Keratinocyte (primary cell): ENCODE measurements at regions not wholly inside any gene's neighbourhood (a gene's known extent, or its start where the extent isn't known, plus 50 kb on each side); places are given as distances from the start of the nearest gene placed in this dataset.

Experiments
- DNase-seq: peaks from one replicate; pipeline ENCODE4 v3.0.0-alpha.2; 2011; ENCODE audit warnings: low read depth, missing footprints, low spot score
- FAIRE-seq: peaks from 2 replicates; lab custom pipeline; 2011; peaks lifted over from hg19 to GRCh38; lab: Jason Lieb, UNC
- H2AFZ ChIP-seq: 2 replicates; pipeline ENCODE4 v1.6.0; 2012; ENCODE audit warnings: low read length, control low read depth, inconsistent platforms; ENCODE audit not compliant: control insufficient read depth
- H3K27ac ChIP-seq: 2 replicates; pipeline ENCODE4 v1.5.1; 2011; ENCODE audit warnings: low read length; ENCODE audit not compliant: control insufficient read depth, insufficient read depth
- H3K27me3 ChIP-seq: 3 replicates; pipeline ENCODE4 v1.6.0; 2011; ENCODE audit warnings: low read length; ENCODE audit not compliant: control insufficient read depth, insufficient read depth; ENCODE audit errors: extremely low read depth
- H3K36me3 ChIP-seq, 2 experiments: 2 replicates in 1 of 2; 3 replicates in 1 of 2; pipeline ENCODE4 v1.5.1; 2011; ENCODE audit warnings: low read length in 2 of 2, mild to moderate bottlenecking in 1 of 2; ENCODE audit not compliant: control insufficient read depth in 2 of 2, insufficient read depth in 2 of 2; ENCODE audit errors: extremely low read depth in 1 of 2
- H3K4me1 ChIP-seq: 3 replicates; pipeline ENCODE4 v1.5.1; 2011; ENCODE audit warnings: low read length; ENCODE audit not compliant: control insufficient read depth, insufficient read depth; ENCODE audit errors: extremely low read depth
- H3K4me2 ChIP-seq: 3 replicates; pipeline ENCODE4 v1.6.0; 2011; ENCODE audit warnings: low read depth, low read length; ENCODE audit not compliant: control insufficient read depth, insufficient read depth; ENCODE audit errors: extremely low read depth
- H3K4me3 ChIP-seq, 3 experiments: fragments of 200-600 bp in 1 of 3; sonication (generic) in 1 of 3; 2 replicates in 2 of 3; 3 replicates in 1 of 3; pipeline ENCODE4 v1.5.1; 2011 to 2016; ENCODE audit warnings: low read length in 3 of 3, mild to moderate bottlenecking in 3 of 3, control low read depth in 2 of 3, inconsistent platforms in 1 of 3, low read depth in 1 of 3, mixed read lengths in 1 of 3, mixed run types in 1 of 3, moderate library complexity in 1 of 3; ENCODE audit not compliant: control insufficient read depth in 2 of 3, insufficient read depth in 2 of 3; ENCODE audit errors: extremely low read depth in 1 of 3
- H3K79me2 ChIP-seq: 2 replicates; pipeline ENCODE4 v1.6.0; 2012; ENCODE audit warnings: low read length; ENCODE audit not compliant: control insufficient read depth, insufficient read depth
- H3K9ac ChIP-seq: 3 replicates; pipeline ENCODE4 v1.6.0; 2011; ENCODE audit warnings: low read length; ENCODE audit not compliant: control insufficient read depth, insufficient read depth; ENCODE audit errors: extremely low read depth
- H3K9me1 ChIP-seq: 3 replicates; pipeline ENCODE4 v1.6.0; 2011; ENCODE audit warnings: low read length; ENCODE audit not compliant: control insufficient read depth, insufficient read depth; ENCODE audit errors: extremely low read depth
- H3K9me3 ChIP-seq: 2 replicates; pipeline ENCODE4 v1.5.1; 2012; ENCODE audit warnings: low read depth, low read length; ENCODE audit not compliant: control insufficient read depth
- H4K20me1 ChIP-seq: 3 replicates; pipeline ENCODE4 v1.6.0; 2011; ENCODE audit warnings: low read length; ENCODE audit not compliant: control insufficient read depth, insufficient read depth; ENCODE audit errors: extremely low read depth
- EZH2 ChIP-seq: IDR thresholded peaks from one replicate; pipeline ENCODE4 v1.6.1; 2012; ENCODE audit warnings: inconsistent platforms, mild to moderate bottlenecking, low read length, moderate library complexity
- dilution Hi-C: fragments of 300-500 bp; cut with MboI; formaldehyde crosslinking; loops from one replicate; pipeline ENCODE4 v1.7.0; 2020; ENCODE audit warnings: low sequenced_read_pairs; ENCODE audit not compliant: extremely low pct_ligation_motif_present
- TF ChIP-seq, protein P1 (sequence below), 3 experiments: IDR thresholded peaks in 1 of 3; conservative IDR thresholded peaks in 1 of 3; optimal IDR thresholded peaks in 1 of 3; 2 replicates in 2 of 3; 3 replicates in 1 of 3; pipeline versions ENCODE3 to v1.5.1; 2011; ENCODE audit warnings: low read length in 3 of 3, mild to moderate bottlenecking in 3 of 3, moderate library complexity in 2 of 3, control low read depth in 1 of 3, inconsistent platforms in 1 of 3; ENCODE audit not compliant: insufficient read depth in 2 of 3; ENCODE audit errors: extremely low read depth in 1 of 3

DNA sequence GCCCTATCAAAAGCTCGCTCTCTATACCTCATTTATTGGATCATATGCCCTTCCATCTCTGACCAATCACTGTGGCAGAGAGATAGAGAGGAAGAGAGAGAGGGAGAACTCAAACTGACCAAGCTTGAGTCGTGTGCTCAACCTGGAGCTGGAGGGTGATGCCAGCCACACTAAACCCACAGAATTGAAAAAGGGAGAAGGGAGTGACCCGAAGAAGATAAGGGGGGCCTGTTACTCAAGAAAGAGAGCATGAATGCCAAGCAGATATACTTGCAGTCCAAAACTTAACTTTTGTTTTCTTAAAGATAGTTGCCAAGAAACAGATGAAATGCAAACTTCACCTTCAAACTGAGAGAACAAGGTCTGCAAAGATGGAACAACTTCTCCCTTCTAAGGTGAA, 112.7 kb downstream of the BTG1 start:
- FAIRE-seq (no peak), DNase-seq (no peak)
- Histone ChIP-seq H3K4me1 (peaks cover 34% of the 10 kb centered on the region), H3K27ac (no peak overlapping the region), H3K9me1 (no peaks in the 10 kb centered on the region), H2AFZ (no peak overlapping the region), H3K9ac (no peak overlapping the region), H3K27me3 (no peaks in the 10 kb centered on the region), H3K79me2 (no peaks in the 10 kb centered on the region), H3K9me3 (no peaks in the 10 kb centered on the region), H3K4me3 (no peak overlapping the region), H3K36me3 (no peaks in the 10 kb centered on the region), H4K20me1 (no peaks in the 10 kb centered on the region), H3K4me2 (no peak overlapping the region)
- TF ChIP-seq EZH2, result no peak
- TF ChIP-seq, protein P1, sequence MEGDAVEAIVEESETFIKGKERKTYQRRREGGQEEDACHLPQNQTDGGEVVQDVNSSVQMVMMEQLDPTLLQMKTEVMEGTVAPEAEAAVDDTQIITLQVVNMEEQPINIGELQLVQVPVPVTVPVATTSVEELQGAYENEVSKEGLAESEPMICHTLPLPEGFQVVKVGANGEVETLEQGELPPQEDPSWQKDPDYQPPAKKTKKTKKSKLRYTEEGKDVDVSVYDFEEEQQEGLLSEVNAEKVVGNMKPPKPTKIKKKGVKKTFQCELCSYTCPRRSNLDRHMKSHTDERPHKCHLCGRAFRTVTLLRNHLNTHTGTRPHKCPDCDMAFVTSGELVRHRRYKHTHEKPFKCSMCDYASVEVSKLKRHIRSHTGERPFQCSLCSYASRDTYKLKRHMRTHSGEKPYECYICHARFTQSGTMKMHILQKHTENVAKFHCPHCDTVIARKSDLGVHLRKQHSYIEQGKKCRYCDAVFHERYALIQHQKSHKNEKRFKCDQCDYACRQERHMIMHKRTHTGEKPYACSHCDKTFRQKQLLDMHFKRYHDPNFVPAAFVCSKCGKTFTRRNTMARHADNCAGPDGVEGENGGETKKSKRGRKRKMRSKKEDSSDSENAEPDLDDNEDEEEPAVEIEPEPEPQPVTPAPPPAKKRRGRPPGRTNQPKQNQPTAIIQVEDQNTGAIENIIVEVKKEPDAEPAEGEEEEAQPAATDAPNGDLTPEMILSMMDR (optimal IDR thresholded peaks at IDR 0.05 in 1 of 3, IDR thresholded peaks at IDR 0.05 in 1 of 3, conservative IDR thresholded peaks at IDR 0.05 in 1 of 3; ENCODE audit: extremely low read depth in 1 of 3, insufficient read depth in 2 of 3, low read length in 3 of 3), result no peak
- dilution Hi-C loops, result no loop called here

DNA sequence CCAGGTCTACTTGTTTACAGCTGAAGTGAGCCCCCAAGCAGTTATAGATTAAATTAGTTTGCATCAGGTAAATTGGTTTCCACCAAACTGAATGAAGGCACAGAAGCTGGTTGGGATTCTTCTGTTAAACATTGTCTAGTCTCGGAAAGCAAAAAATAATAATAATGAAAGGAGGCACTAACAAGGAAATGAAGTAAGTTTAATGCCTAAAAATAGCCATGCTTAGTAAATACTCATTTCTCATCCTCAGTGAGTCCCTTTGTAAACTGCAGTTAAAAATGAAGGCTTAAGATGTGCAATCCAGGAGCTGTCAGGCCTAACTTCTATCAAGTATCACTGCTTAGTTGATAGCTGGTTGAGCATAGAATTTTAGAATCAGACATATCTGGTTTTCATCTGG, 113.5 kb downstream of the BTG1 start:
- FAIRE-seq (no peak), DNase-seq (no peak)
- Histone ChIP-seq H3K27me3 (no peaks in the 10 kb centered on the region), H2AFZ (no peak overlapping the region), H3K4me3 (no peak overlapping the region), H3K79me2 (no peaks in the 10 kb centered on the region), H3K4me1 (peaks cover 32% of the 10 kb centered on the region), H3K9ac (no peak overlapping the region), H4K20me1 (no peaks in the 10 kb centered on the region), H3K9me1 (no peaks in the 10 kb centered on the region), H3K9me3 (no peaks in the 10 kb centered on the region), H3K4me2 (no peak overlapping the region), H3K27ac (no peak overlapping the region), H3K36me3 (no peaks in the 10 kb centered on the region)
- TF ChIP-seq, protein P1 (optimal IDR thresholded peaks at IDR 0.05 in 1 of 3, IDR thresholded peaks at IDR 0.05 in 1 of 3, conservative IDR thresholded peaks at IDR 0.05 in 1 of 3; ENCODE audit: extremely low read depth in 1 of 3, insufficient read depth in 2 of 3, low read length in 3 of 3), result no peak
- TF ChIP-seq EZH2, result no peak
- dilution Hi-C loops, result no loop called here
